ENCODE measurements at regions not wholly inside any gene's neighbourhood (a gene's known extent, or its start where the extent isn't known, plus 50 kb on each side); places are given as distances from the start of the nearest gene placed in this dataset.

DNA sequence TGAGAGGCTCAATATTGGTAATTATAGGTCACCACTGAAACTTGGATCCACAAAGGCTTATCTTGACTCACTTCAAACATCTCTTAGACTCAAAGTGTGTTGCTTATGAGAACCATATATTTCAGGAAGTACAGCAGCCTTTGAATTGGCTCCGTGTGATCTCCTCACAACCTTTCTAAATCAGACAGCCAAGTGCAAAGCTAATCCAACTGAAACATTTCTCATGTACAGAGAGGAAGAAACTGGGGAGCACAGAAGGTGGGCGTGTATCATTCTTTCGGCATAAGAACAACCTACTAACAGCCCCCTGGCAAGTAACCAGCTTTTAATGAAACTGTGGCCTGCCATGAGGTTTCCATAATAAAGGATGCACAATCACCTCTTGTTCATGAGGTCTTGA is 109.4 kb downstream of the MBL2 start:
- Histone ChIP-seq H3K27me3 (replicated peaks in 1 of 7) (no peaks in the 10 kb centered on the region), H3K36me3 (no peaks in the 10 kb centered on the region), H3K4me3 (no peak overlapping the region), H3K27ac (no peak overlapping the region), H3K9me3 (peaks cover 0 to 23% (median 15%) of the 10 kb centered on the region in 8 donors), H3K4me1 (no peaks in the 10 kb centered on the region)
- WGBS, 5 donors, result 84 to 88% (median 85%) methylated on average over 3 of the region's 3 CpGs
- TF ChIP-seq POLR2A (IDR thresholded peaks at IDR 0.05) (no peak), POLR2AphosphoS5 (IDR thresholded peaks at IDR 0.05) (no peak)
- TF ChIP-seq, protein P1, sequence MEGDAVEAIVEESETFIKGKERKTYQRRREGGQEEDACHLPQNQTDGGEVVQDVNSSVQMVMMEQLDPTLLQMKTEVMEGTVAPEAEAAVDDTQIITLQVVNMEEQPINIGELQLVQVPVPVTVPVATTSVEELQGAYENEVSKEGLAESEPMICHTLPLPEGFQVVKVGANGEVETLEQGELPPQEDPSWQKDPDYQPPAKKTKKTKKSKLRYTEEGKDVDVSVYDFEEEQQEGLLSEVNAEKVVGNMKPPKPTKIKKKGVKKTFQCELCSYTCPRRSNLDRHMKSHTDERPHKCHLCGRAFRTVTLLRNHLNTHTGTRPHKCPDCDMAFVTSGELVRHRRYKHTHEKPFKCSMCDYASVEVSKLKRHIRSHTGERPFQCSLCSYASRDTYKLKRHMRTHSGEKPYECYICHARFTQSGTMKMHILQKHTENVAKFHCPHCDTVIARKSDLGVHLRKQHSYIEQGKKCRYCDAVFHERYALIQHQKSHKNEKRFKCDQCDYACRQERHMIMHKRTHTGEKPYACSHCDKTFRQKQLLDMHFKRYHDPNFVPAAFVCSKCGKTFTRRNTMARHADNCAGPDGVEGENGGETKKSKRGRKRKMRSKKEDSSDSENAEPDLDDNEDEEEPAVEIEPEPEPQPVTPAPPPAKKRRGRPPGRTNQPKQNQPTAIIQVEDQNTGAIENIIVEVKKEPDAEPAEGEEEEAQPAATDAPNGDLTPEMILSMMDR (IDR thresholded peaks at IDR 0.05 in 8 of 11, conservative IDR thresholded peaks at IDR 0.05 in 3 of 11), result no peak
- intact Hi-C loops (cut with DNase I; ENCODE audit: low total_unique reads), result no loop called here
- no peak for DNase-seq

- peaks cover 0 to 23% (median 15%) of the 10 kb centered on the region in 8 donors for H3K9me3 ChIP-seq
- no peak overlapping the region for H3K4me3 ChIP-seq
- H3K4me1 ChIP-seq, result no peaks in the 10 kb centered on the region
- H3K27me3 ChIP-seq (replicated peaks in 1 of 7), result no peaks in the 10 kb centered on the region
- no peak for DNase-seq
- TF ChIP-seq POLR2A (IDR thresholded peaks at IDR 0.05) (no peak), POLR2AphosphoS5 (IDR thresholded peaks at IDR 0.05) (no peak)
- TF ChIP-seq, protein P1 (IDR thresholded peaks at IDR 0.05 in 8 of 11, conservative IDR thresholded peaks at IDR 0.05 in 3 of 11), result no peak
- no peaks in the 10 kb centered on the region for H3K36me3 ChIP-seq
- no peak overlapping the region for H3K27ac ChIP-seq
- WGBS, 5 donors, result 76 to 93% (median 82%) methylated on average over 3 of the region's 3 CpGs
- intact Hi-C loops (cut with DNase I; ENCODE audit: low total_unique reads), result no loop called here
Measured at GRCh38 chr10:52664629-52665028, 108.0 kb downstream of the MBL2 start.

DNA sequence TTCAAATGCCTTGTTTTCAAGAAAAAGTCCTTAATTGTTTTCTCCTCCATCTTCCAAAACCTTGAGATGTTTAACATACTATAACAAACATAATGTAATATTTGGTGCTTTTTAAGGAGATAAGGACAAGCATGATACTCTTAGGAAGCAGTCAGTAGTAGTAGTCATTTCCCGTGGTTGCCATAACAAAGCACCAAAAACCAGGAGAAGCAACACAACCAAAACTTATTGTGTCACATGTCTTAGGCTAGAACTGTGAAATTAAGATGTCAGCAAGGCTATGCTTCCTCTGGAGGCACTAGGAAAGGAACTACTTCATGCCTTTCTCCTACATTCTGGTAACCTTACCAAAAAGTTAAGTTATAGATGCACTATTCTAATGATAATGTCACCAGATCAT is 106.8 kb downstream of the MBL2 start:
- no peak overlapping the region for H3K4me3 ChIP-seq
- H3K27ac ChIP-seq, result no peak overlapping the region
- peaks cover 0 to 23% (median 15%) of the 10 kb centered on the region in 8 donors for H3K9me3 ChIP-seq
- WGBS, 5 donors, result 83 to 92% (median 90%) methylated on average over 1 of the region's 1 CpG
- no peaks in the 10 kb centered on the region for H3K27me3 ChIP-seq (replicated peaks in 1 of 7)
- no peaks in the 10 kb centered on the region for H3K4me1 ChIP-seq
- intact Hi-C loops (cut with DNase I; ENCODE audit: low total_unique reads), result no loop called here
- TF ChIP-seq POLR2A (IDR thresholded peaks at IDR 0.05) (no peak), POLR2AphosphoS5 (IDR thresholded peaks at IDR 0.05) (no peak)
- TF ChIP-seq, protein P1 (IDR thresholded peaks at IDR 0.05 in 8 of 11, conservative IDR thresholded peaks at IDR 0.05 in 3 of 11), result no peak
- no peak for DNase-seq
- no peaks in the 10 kb centered on the region for H3K36me3 ChIP-seq

- no peak overlapping the region for H3K27ac ChIP-seq
- no peaks in the 10 kb centered on the region for H3K36me3 ChIP-seq
- intact Hi-C loops (cut with DNase I; ENCODE audit: low total_unique reads), result no loop called here
- no peak for TF ChIP-seq POLR2A (IDR thresholded peaks at IDR 0.05)
- no peak for TF ChIP-seq POLR2AphosphoS5 (IDR thresholded peaks at IDR 0.05)
- TF ChIP-seq, protein P1 (IDR thresholded peaks at IDR 0.05 in 8 of 11, conservative IDR thresholded peaks at IDR 0.05 in 3 of 11), result no peak
- WGBS, 5 donors, result 69 to 94% (median 74%) methylated on average over 1 of the region's 1 CpG
- no peaks in the 10 kb centered on the region for H3K27me3 ChIP-seq (replicated peaks in 1 of 7)
- no peak overlapping the region for H3K4me3 ChIP-seq
- peaks cover 0 to 23% (median 15%) of the 10 kb centered on the region in 8 donors for H3K9me3 ChIP-seq
- DNase-seq, result no peak
- no peaks in the 10 kb centered on the region for H3K4me1 ChIP-seq
Measured at GRCh38 chr10:52666931-52667330, 105.7 kb downstream of the MBL2 start.
